H1 (cell line): ENCODE measurements at regions not wholly inside any gene's neighbourhood (a gene's known extent, or its start where the extent isn't known, plus 50 kb on each side); places are given as distances from the start of the nearest gene placed in this dataset.

Experiments
- CTCF ChIA-PET: fragments of 300-600 bp; sonication (Branson Sonifier 250); formaldehyde crosslinking; loops from one replicate; lab custom pipeline; 2021; ENCODE audit not compliant: partially characterized antibody; lab: Charles Lee
- POLR2A ChIA-PET: fragments of 300-600 bp; sonication (Branson Sonifier 250); formaldehyde crosslinking; loops from one replicate; lab custom pipeline; 2021; ENCODE audit warnings: inconsistent platforms; ENCODE audit not compliant: partially characterized antibody; lab: Charles Lee
- DNase-seq, 2 experiments: peaks; one replicate each; pipeline versions ENCODE4 v3.0.0 to v3.0.0-alpha.2; 2010 to 2022; ENCODE audit warnings: low spot score in 2 of 2, low read depth in 1 of 2, mixed read lengths in 1 of 2
- FAIRE-seq: peaks from 2 replicates; lab custom pipeline; 2011; peaks lifted over from hg19 to GRCh38; lab: Jason Lieb, UNC
- H2AFZ ChIP-seq: 2 replicates; pipeline ENCODE4 v1.8.1; 2012; ENCODE audit warnings: low read length, inconsistent platforms
- H2AK5ac ChIP-seq: 2 replicates; pipeline ENCODE4 v1.6.1; 2013; ENCODE audit warnings: low read depth, low read length
- H2BK120ac ChIP-seq: replicated peaks from 2 replicates; pipeline ENCODE3; 2013; ENCODE audit warnings: low read depth, low read length, inconsistent platforms
- H2BK12ac ChIP-seq: 2 replicates; pipeline ENCODE4 v1.6.1; 2013; ENCODE audit warnings: low read depth, low read length
- H2BK15ac ChIP-seq: 2 replicates; pipeline ENCODE4 v1.6.1; 2013; ENCODE audit warnings: low read length
- H2BK20ac ChIP-seq: 2 replicates; pipeline ENCODE4 v1.6.1; 2013; ENCODE audit warnings: low read length
- H2BK5ac ChIP-seq: 2 replicates; pipeline ENCODE4 v1.6.1; 2013; ENCODE audit warnings: low read depth, low read length
- H3K14ac ChIP-seq: 2 replicates; pipeline ENCODE4 v1.6.1; 2013; ENCODE audit warnings: inconsistent platforms; ENCODE audit not compliant: insufficient read length
- H3K18ac ChIP-seq: 2 replicates; pipeline ENCODE4 v1.6.1; 2013; ENCODE audit warnings: low read length; ENCODE audit errors: extremely low read depth
- H3K23ac ChIP-seq: 2 replicates; pipeline ENCODE4 v1.6.1; 2013; ENCODE audit warnings: inconsistent platforms; ENCODE audit not compliant: insufficient read length
- H3K23me2 ChIP-seq: 2 replicates; pipeline ENCODE4 v1.6.1; 2013; ENCODE audit warnings: low read depth, low read length
- H3K27ac ChIP-seq: 2 replicates; pipeline ENCODE4 v1.6.1; 2011; ENCODE audit warnings: low read depth, low read length, inconsistent platforms
- H3K27me3 ChIP-seq, 4 experiments: replicated peaks in 1 of 4; 1 replicate in 1 of 4; 2 replicates in 3 of 4; pipeline versions ENCODE4 v1.6.1 to v1.8.1; 2011 to 2013; ENCODE audit warnings: low read length in 3 of 4, mild to moderate bottlenecking in 3 of 4, inconsistent platforms in 2 of 4, mixed read lengths in 2 of 4, moderate library complexity in 1 of 4; ENCODE audit not compliant: control insufficient read depth in 3 of 4, insufficient read depth in 3 of 4; ENCODE audit errors: extremely low read depth in 1 of 4
- H3K36me3 ChIP-seq, 4 experiments: 2 replicates each; pipeline versions ENCODE4 v1.6.1 to v1.8.1; 2011 to 2013; ENCODE audit warnings: mild to moderate bottlenecking in 4 of 4, low read length in 3 of 4, moderate library complexity in 2 of 4, control low read depth in 1 of 4, inconsistent platforms in 1 of 4; ENCODE audit not compliant: insufficient read depth in 4 of 4, control insufficient read depth in 2 of 4
- H3K4ac ChIP-seq: replicated peaks from 2 replicates; pipeline ENCODE3; 2013; ENCODE audit warnings: low read length, low read depth, mixed read lengths, inconsistent platforms; ENCODE audit not compliant: insufficient read length
- H3K4me1 ChIP-seq, 4 experiments: replicated peaks in 1 of 4; 1 replicate in 1 of 4; 2 replicates in 3 of 4; pipeline versions ENCODE4 v1.6.1 to v1.8.1; 2011 to 2013; ENCODE audit warnings: low read length in 3 of 4, inconsistent platforms in 2 of 4, mixed read lengths in 1 of 4; ENCODE audit not compliant: insufficient read depth in 4 of 4, control insufficient read depth in 3 of 4
- H3K4me2 ChIP-seq, 2 experiments: 2 replicates each; pipeline versions ENCODE4 v1.6.1 to v1.8.1; 2011 to 2013; ENCODE audit warnings: low read depth in 2 of 2, low read length in 2 of 2, control low read depth in 1 of 2, inconsistent platforms in 1 of 2, mild to moderate bottlenecking in 1 of 2; ENCODE audit not compliant: insufficient read depth in 1 of 2
- H3K4me3 ChIP-seq, 4 experiments: fragments of 200-600, 300-600 bp in 1 of 4; sonication (generic), shearing (Covaris generic), sonication (Bioruptor Twin) in 1 of 4; 2 replicates each; pipeline versions ENCODE4 v1.5.1 to v1.8.1; 2011 to 2016; ENCODE audit warnings: low read length in 4 of 4, low read depth in 3 of 4, control low read depth in 2 of 4, inconsistent platforms in 2 of 4, mild to moderate bottlenecking in 2 of 4, mixed read lengths in 1 of 4, moderate library complexity in 1 of 4; ENCODE audit not compliant: insufficient read depth in 2 of 4; ENCODE audit errors: extremely low read depth in 1 of 4
- H3K56ac ChIP-seq: replicated peaks from 2 replicates; pipeline ENCODE3; 2013; ENCODE audit warnings: low read depth, mild to moderate bottlenecking, mixed read lengths, low read length, inconsistent platforms; ENCODE audit not compliant: insufficient read length
- H3K79me1 ChIP-seq: 2 replicates; pipeline ENCODE4 v1.6.1; 2013; ENCODE audit warnings: low read depth, low read length, control low read depth
- H3K79me2 ChIP-seq, 2 experiments: 2 replicates each; pipeline versions ENCODE4 v1.6.1 to v1.8.1; 2012 to 2013; ENCODE audit warnings: low read length in 2 of 2, mild to moderate bottlenecking in 2 of 2, inconsistent platforms in 1 of 2; ENCODE audit not compliant: insufficient read depth in 2 of 2, control insufficient read depth in 1 of 2
- H3K9ac ChIP-seq, 4 experiments: replicated peaks in 1 of 4; 1 replicate in 1 of 4; 2 replicates in 3 of 4; pipeline versions ENCODE4 v1.6.1 to v1.8.1; 2011 to 2013; ENCODE audit warnings: low read depth in 3 of 4, low read length in 3 of 4, control low read depth in 2 of 4, mild to moderate bottlenecking in 2 of 4, moderate library complexity in 2 of 4, inconsistent platforms in 1 of 4; ENCODE audit errors: extremely low read depth in 1 of 4
- H3K9me3 ChIP-seq, 2 experiments: 2 replicates each; pipeline versions ENCODE4 v1.6.1 to v1.8.1; 2012 to 2013; ENCODE audit warnings: mild to moderate bottlenecking in 2 of 2, moderate library complexity in 2 of 2, control low read depth in 1 of 2, inconsistent platforms in 1 of 2, low read depth in 1 of 2, low read length in 1 of 2, mixed read lengths in 1 of 2; ENCODE audit not compliant: insufficient read depth in 2 of 2
- H4K20me1 ChIP-seq, 2 experiments: replicated peaks in 1 of 2; 2 replicates each; pipeline versions ENCODE3 to v1.8.1; 2011 to 2013; ENCODE audit warnings: inconsistent platforms in 2 of 2, low read length in 2 of 2, mild to moderate bottlenecking in 1 of 2; ENCODE audit not compliant: insufficient read depth in 2 of 2, control insufficient read depth in 1 of 2
- H4K5ac ChIP-seq: 2 replicates; pipeline ENCODE4 v1.6.1; 2013; ENCODE audit warnings: low read length, low read depth, mixed read lengths, inconsistent platforms; ENCODE audit not compliant: insufficient read length
- H4K8ac ChIP-seq: 2 replicates; pipeline ENCODE4 v1.8.0; 2013; ENCODE audit warnings: mild to moderate bottlenecking, moderate library complexity, low read length, inconsistent platforms; ENCODE audit not compliant: insufficient read depth; ENCODE audit errors: extremely low read depth
- H4K91ac ChIP-seq: replicated peaks from 2 replicates; pipeline ENCODE3; 2013; ENCODE audit warnings: low read length, mixed read lengths, inconsistent platforms; ENCODE audit not compliant: insufficient read length
- ATF3 ChIP-seq: IDR thresholded peaks from 2 replicates; pipeline ENCODE4 v1.6.1; 2011; ENCODE audit warnings: low read depth, mild to moderate bottlenecking, low read length; ENCODE audit not compliant: insufficient read depth
- CHD1 ChIP-seq: IDR thresholded peaks from 2 replicates; pipeline ENCODE4 v1.6.1; 2012; ENCODE audit warnings: low read depth, low read length, improper control_type of control experiment
- CTBP2 ChIP-seq: IDR thresholded peaks from 2 replicates; pipeline ENCODE4 v1.7.0; 2011; ENCODE audit warnings: borderline replicate concordance, mild to moderate bottlenecking, moderate library complexity, mixed read lengths, low read length; ENCODE audit not compliant: insufficient read depth, insufficient read length
- PHF8 ChIP-seq: fragments of 200-600 bp; sonication (generic); conservative IDR thresholded peaks from 2 replicates; pipeline ENCODE4 v1.7.1; 2012; ENCODE audit warnings: low read depth, mild to moderate bottlenecking, inconsistent platforms, low read length, moderate library complexity
- POLR2AphosphoS5 ChIP-seq: IDR thresholded peaks from 2 replicates; pipeline ENCODE4 v1.6.1; 2011; ENCODE audit warnings: low read depth, low read length
- SAP30 ChIP-seq: fragments of 300-600 bp; sonication (generic); IDR thresholded peaks from 2 replicates; pipeline ENCODE4 v1.7.1; 2012; ENCODE audit warnings: low read length, moderate library complexity, mild to moderate bottlenecking, inconsistent platforms; ENCODE audit not compliant: insufficient read depth, insufficient replicate concordance
- SIRT6 ChIP-seq: IDR thresholded peaks from one replicate; pipeline ENCODE4 v1.7.1; 2012; ENCODE audit warnings: low read length, inconsistent platforms
- SRF ChIP-seq: IDR thresholded peaks from 2 replicates; pipeline ENCODE4 v1.6.1; 2011; ENCODE audit warnings: mild to moderate bottlenecking, low read depth, low read length, moderate library complexity
- ZNF274 ChIP-seq: IDR thresholded peaks from 2 replicates; pipeline ENCODE4 v1.7.0; 2012; ENCODE audit warnings: low read length, borderline replicate concordance; ENCODE audit errors: extremely low read depth
- WGBS, 2 experiments: shearing (Covaris generic) in 1 of 2; methylation state at CpG; one replicate each; pipeline versions ENCODE4 v1.1.6 to v1.1.7; 2013 to 2015; ENCODE audit warnings: low lambda C conversion rate in 2 of 2, mixed read lengths in 2 of 2, inconsistent platforms in 1 of 2, low coverage in 1 of 2, missing lambda C conversion rate in 1 of 2; ENCODE audit not compliant: insufficient replicate concordance in 2 of 2, insufficient coverage in 1 of 2, insufficient read length in 1 of 2; ENCODE audit errors: extremely low coverage in 1 of 2, missing lambda C conversion rate in 1 of 2; 5-methylcytosine and 5-hydroxymethylcytosine counted together
- TF ChIP-seq, protein P1 (sequence below): IDR thresholded peaks from 2 replicates; pipeline ENCODE4 v1.6.1; 2012; ENCODE audit warnings: inconsistent platforms
- TF ChIP-seq, protein P2 (sequence below): IDR thresholded peaks from 2 replicates; pipeline ENCODE4 v1.6.1; 2012; ENCODE audit warnings: inconsistent platforms
- TF ChIP-seq, protein P3 (sequence below): IDR thresholded peaks from 2 replicates; pipeline ENCODE4 v1.6.1; 2011; ENCODE audit warnings: low read length, improper control_type of control experiment

DNA sequence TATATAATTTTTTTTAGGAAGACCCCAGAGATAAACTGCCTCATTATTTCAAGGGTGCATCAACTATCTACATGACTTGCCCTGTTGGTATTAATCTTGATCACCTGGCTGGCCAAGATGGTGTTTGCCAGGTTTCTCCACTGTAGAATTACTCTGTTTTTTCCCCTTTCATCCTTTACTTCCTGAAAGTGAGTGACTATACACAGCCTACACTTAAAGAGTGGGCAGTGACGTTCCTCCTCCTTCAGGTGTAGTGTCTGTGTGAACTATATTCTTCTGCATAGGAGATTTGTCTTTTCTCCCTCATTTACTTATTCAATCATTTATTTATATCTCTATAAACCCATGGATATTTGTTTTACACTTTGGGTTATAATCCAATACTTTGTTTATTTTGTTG is 246.7 kb downstream of the IRF8 start:
- Histone ChIP-seq H3K27me3 (no peaks in the 10 kb centered on the region), H4K5ac (no peak overlapping the region), H2BK12ac (no peak overlapping the region), H2AK5ac (no peak overlapping the region), H4K91ac (no peak overlapping the region), H2AFZ (no peak overlapping the region), H3K56ac (no peak overlapping the region), H2BK15ac (no peak overlapping the region), H3K4me3 (no peak overlapping the region), H3K23me2 (no peaks in the 10 kb centered on the region), H3K14ac (no peak overlapping the region), H3K79me2 (no peaks in the 10 kb centered on the region), H2BK20ac (no peak overlapping the region), H3K9ac (no peak overlapping the region), H3K4me1 (no peaks in the 10 kb centered on the region), H3K36me3 (no peaks in the 10 kb centered on the region), H3K23ac (no peak overlapping the region), H3K27ac (no peak overlapping the region), H3K9me3 (no peaks in the 10 kb centered on the region), H3K18ac (no peak overlapping the region), H3K79me1 (no peaks in the 10 kb centered on the region), H4K8ac (no peak overlapping the region), H3K4me2 (no peak overlapping the region), H4K20me1 (no peaks in the 10 kb centered on the region), H3K4ac (no peak overlapping the region), H2BK120ac (no peak overlapping the region), H2BK5ac (no peak overlapping the region)
- FAIRE-seq (no peak), DNase-seq (no peak)
- POLR2A ChIA-PET = no interaction called here
- WGBS, 2 experiments = 89% methylated on average over 1 of the region's 1 CpG; no CpG with 5 or more reads in 1 of the 2 experiments
- CTCF ChIA-PET = interaction anchor here (1.1 kb wide), 1 partner anchor 107 kb away, joined by 3 read pairs; no protein-coding TSS in a partner anchor
- TF ChIP-seq, protein P1, sequence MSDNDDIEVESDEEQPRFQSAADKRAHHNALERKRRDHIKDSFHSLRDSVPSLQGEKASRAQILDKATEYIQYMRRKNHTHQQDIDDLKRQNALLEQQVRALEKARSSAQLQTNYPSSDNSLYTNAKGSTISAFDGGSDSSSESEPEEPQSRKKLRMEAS = no peak
- TF ChIP-seq PHF8 (no peak), POLR2AphosphoS5 (no peak), ATF3 (no peak), SAP30 (no peak), CHD1 (no peak), SIRT6 (no peak), ZNF274 (no peak), SRF (no peak), CTBP2 (no peak)
- TF ChIP-seq, protein P2, sequence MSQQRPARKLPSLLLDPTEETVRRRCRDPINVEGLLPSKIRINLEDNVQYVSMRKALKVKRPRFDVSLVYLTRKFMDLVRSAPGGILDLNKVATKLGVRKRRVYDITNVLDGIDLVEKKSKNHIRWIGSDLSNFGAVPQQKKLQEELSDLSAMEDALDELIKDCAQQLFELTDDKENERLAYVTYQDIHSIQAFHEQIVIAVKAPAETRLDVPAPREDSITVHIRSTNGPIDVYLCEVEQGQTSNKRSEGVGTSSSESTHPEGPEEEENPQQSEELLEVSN = no peak
- TF ChIP-seq, protein P3, sequence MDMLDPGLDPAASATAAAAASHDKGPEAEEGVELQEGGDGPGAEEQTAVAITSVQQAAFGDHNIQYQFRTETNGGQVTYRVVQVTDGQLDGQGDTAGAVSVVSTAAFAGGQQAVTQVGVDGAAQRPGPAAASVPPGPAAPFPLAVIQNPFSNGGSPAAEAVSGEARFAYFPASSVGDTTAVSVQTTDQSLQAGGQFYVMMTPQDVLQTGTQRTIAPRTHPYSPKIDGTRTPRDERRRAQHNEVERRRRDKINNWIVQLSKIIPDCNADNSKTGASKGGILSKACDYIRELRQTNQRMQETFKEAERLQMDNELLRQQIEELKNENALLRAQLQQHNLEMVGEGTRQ = no peak
